HEK293 (cell line): ENCODE measurements at regions not wholly inside any gene's neighbourhood (a gene's known extent, or its start where the extent isn't known, plus 50 kb on each side); places are given as distances from the start of the nearest gene placed in this dataset.
A peak's percentile ranks its signal among the peaks of the same experiment; 100 is the strongest.

ENCODE experiments used
- CTCF ChIA-PET: fragments of 350-600 bp; formaldehyde crosslinking; extraction: SDS; loops from one replicate; lab custom pipeline; 2021; ENCODE audit warnings: antibody characterized with exemption; lab: Yijun Ruan, JAX
- POLR2A ChIA-PET: fragments of 300-600 bp; formaldehyde crosslinking; extraction: SDS; loops from one replicate; lab custom pipeline; 2020; ENCODE audit warnings: antibody characterized with exemption, inconsistent platforms; lab: Yijun Ruan, JAX
- H3K27ac ChIP-seq: fragments of 200-500 bp; sonication (Bioruptor generic); 2 replicates; pipeline ENCODE4 v1.5.1; 2014; ENCODE audit warnings: low read depth, low read length, control low read depth, inconsistent platforms; ENCODE audit errors: extremely low read depth
- H3K36me3 ChIP-seq, 2 experiments: fragments of 200-500 bp in 1 of 2; sonication (Bioruptor generic) in 1 of 2; 1 replicate in 1 of 2; 2 replicates in 1 of 2; pipeline ENCODE4 v1.5.1; 2014 to 2017; ENCODE audit warnings: inconsistent platforms in 2 of 2, low read length in 2 of 2; ENCODE audit not compliant: control insufficient read depth in 2 of 2, insufficient read depth in 1 of 2
- H3K4me1 ChIP-seq: fragments of 200-500 bp; sonication (Bioruptor generic); 2 replicates; pipeline ENCODE4 v1.5.1; 2014; ENCODE audit warnings: mild to moderate bottlenecking, low read length, inconsistent platforms; ENCODE audit not compliant: control insufficient read depth, insufficient read depth
- H3K4me3 ChIP-seq: 2 replicates; pipeline ENCODE4 v1.5.1; 2011; ENCODE audit warnings: low read depth, mild to moderate bottlenecking, control low read depth, low read length, moderate library complexity
- H3K9me3 ChIP-seq: fragments of 200-500 bp; sonication (Bioruptor generic); 2 replicates; pipeline ENCODE4 v1.5.1; 2014; ENCODE audit warnings: low read depth, low read length, inconsistent platforms; ENCODE audit not compliant: control insufficient read depth, insufficient read depth
- ATF2 ChIP-seq: fragments of 450-650 bp; formaldehyde crosslinking; IDR thresholded peaks from 2 replicates; pipeline ENCODE4 v1.5.1; 2016; ENCODE audit warnings: missing biosample characterization, missing genetic modification characterization, low read depth
- KLF1 ChIP-seq: fragments of 450-650 bp; formaldehyde crosslinking; IDR thresholded peaks from 2 replicates; pipeline ENCODE4 v1.5.1; 2016; ENCODE audit warnings: missing biosample characterization, missing genetic modification characterization
- KLF8 ChIP-seq: fragments of 450-650 bp; formaldehyde crosslinking; IDR thresholded peaks from 2 replicates; pipeline ENCODE4 v1.5.1; 2016; ENCODE audit warnings: missing biosample characterization, missing genetic modification characterization
- RBAK ChIP-seq: fragments of 450-650 bp; formaldehyde crosslinking; IDR thresholded peaks from 2 replicates; pipeline ENCODE4 v1.5.1; 2016; ENCODE audit warnings: missing biosample characterization, missing genetic modification characterization
- ZBTB6 ChIP-seq: fragments of 450-650 bp; formaldehyde crosslinking; IDR thresholded peaks from 2 replicates; pipeline ENCODE4 v1.5.1; 2017; ENCODE audit warnings: missing biosample characterization, missing genetic modification characterization
- ZFHX2 ChIP-seq: fragments of 450-650 bp; formaldehyde crosslinking; conservative IDR thresholded peaks from 2 replicates; pipeline ENCODE4 v1.5.1; 2016; ENCODE audit warnings: missing biosample characterization, missing genetic modification characterization
- ZFP69B ChIP-seq: fragments of 450-650 bp; formaldehyde crosslinking; IDR thresholded peaks from 2 replicates; pipeline ENCODE4 v1.5.1; 2016; ENCODE audit warnings: missing biosample characterization, missing genetic modification characterization
- ZNF140 ChIP-seq: fragments of 450-650 bp; formaldehyde crosslinking; IDR thresholded peaks from 2 replicates; pipeline ENCODE4 v1.5.1; 2016; ENCODE audit warnings: missing biosample characterization, missing genetic modification characterization
- ZNF184 ChIP-seq: fragments of 450-650 bp; IDR thresholded peaks from 2 replicates; pipeline ENCODE4 v1.5.1; 2018; ENCODE audit warnings: missing biosample characterization, mild to moderate bottlenecking, missing genetic modification characterization
- ZNF514 ChIP-seq: fragments of 450-650 bp; formaldehyde crosslinking; IDR thresholded peaks from 2 replicates; pipeline ENCODE4 v1.5.1; 2016; ENCODE audit warnings: missing biosample characterization, missing genetic modification characterization
- ZNF529 ChIP-seq: fragments of 450-650 bp; formaldehyde crosslinking; IDR thresholded peaks from 2 replicates; pipeline ENCODE4 v1.5.1; 2017; ENCODE audit warnings: missing genetic modification characterization, missing biosample characterization; ENCODE audit not compliant: insufficient replicate concordance
- ZNF548 ChIP-seq: fragments of 450-650 bp; formaldehyde crosslinking; IDR thresholded peaks from 2 replicates; pipeline ENCODE4 v1.5.1; 2016; ENCODE audit warnings: missing biosample characterization, missing genetic modification characterization
- ZNF837 ChIP-seq: fragments of 450-650 bp; formaldehyde crosslinking; IDR thresholded peaks from 2 replicates; pipeline ENCODE4 v1.5.1; 2016; ENCODE audit warnings: missing biosample characterization, missing genetic modification characterization
- TF ChIP-seq, protein P1 (sequence below): fragments of 450-650 bp; formaldehyde crosslinking; IDR thresholded peaks from 2 replicates; pipeline ENCODE4 v1.5.1; 2017; ENCODE audit warnings: missing biosample characterization, missing genetic modification characterization
- TF ChIP-seq, protein P2 (sequence below): fragments of 450-650 bp; IDR thresholded peaks from 2 replicates; pipeline ENCODE4 v1.5.1; 2018; ENCODE audit warnings: missing biosample characterization, missing genetic modification characterization
- TF ChIP-seq, protein P3 (sequence below): fragments of 450-650 bp; formaldehyde crosslinking; IDR thresholded peaks from 2 replicates; pipeline ENCODE4; 2016; ENCODE audit warnings: missing biosample characterization, missing genetic modification characterization
- TF ChIP-seq, protein P4 (sequence below): sonication (generic); formaldehyde crosslinking; IDR thresholded peaks from 2 replicates; pipeline ENCODE4 v1.8.1; 2022; ENCODE audit warnings: mild to moderate bottlenecking, moderate library complexity, missing genetic modification reagents

GRCh38 chr20:48162621-48163020 lies 377.3 kb upstream of the SULF2 start:
- H3K9me3 ChIP-seq = no peaks in the 10 kb centered on the region
- H3K36me3 ChIP-seq = no peaks in the 10 kb centered on the region
- no peak overlapping the region for H3K4me3 ChIP-seq
- no peaks in the 10 kb centered on the region for H3K4me1 ChIP-seq
- no peak for TF ChIP-seq ZNF184 (tag by site-specific recombination)
- TF ChIP-seq ATF2 (tag by site-specific recombination) = no peak
- no peak for TF ChIP-seq ZFP69B (tag by site-specific recombination)
- TF ChIP-seq, protein P1, sequence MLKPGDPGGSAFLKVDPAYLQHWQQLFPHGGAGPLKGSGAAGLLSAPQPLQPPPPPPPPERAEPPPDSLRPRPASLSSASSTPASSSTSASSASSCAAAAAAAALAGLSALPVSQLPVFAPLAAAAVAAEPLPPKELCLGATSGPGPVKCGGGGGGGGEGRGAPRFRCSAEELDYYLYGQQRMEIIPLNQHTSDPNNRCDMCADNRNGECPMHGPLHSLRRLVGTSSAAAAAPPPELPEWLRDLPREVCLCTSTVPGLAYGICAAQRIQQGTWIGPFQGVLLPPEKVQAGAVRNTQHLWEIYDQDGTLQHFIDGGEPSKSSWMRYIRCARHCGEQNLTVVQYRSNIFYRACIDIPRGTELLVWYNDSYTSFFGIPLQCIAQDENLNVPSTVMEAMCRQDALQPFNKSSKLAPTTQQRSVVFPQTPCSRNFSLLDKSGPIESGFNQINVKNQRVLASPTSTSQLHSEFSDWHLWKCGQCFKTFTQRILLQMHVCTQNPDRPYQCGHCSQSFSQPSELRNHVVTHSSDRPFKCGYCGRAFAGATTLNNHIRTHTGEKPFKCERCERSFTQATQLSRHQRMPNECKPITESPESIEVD (tag by site-specific recombination) = no peak
- TF ChIP-seq ZFHX2 (tag by site-specific recombination) = no peak
- TF ChIP-seq, protein P2, sequence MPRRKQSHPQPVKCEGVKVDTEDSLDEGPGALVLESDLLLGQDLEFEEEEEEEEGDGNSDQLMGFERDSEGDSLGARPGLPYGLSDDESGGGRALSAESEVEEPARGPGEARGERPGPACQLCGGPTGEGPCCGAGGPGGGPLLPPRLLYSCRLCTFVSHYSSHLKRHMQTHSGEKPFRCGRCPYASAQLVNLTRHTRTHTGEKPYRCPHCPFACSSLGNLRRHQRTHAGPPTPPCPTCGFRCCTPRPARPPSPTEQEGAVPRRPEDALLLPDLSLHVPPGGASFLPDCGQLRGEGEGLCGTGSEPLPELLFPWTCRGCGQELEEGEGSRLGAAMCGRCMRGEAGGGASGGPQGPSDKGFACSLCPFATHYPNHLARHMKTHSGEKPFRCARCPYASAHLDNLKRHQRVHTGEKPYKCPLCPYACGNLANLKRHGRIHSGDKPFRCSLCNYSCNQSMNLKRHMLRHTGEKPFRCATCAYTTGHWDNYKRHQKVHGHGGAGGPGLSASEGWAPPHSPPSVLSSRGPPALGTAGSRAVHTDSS = no peak
- TF ChIP-seq KLF1 (tag by site-specific recombination) = no peak
- no peak for TF ChIP-seq RBAK (tag by site-specific recombination)
- no peak for TF ChIP-seq ZNF529 (tag by site-specific recombination)
- no peak for TF ChIP-seq KLF8 (tag by site-specific recombination)
- TF ChIP-seq ZNF837 (tag by site-specific recombination) = no peak
- TF ChIP-seq, all 188 proteins: peak for 0
- ChIA-PET POLR2A (no interaction called here), CTCF (no interaction called here)
- no peak overlapping the region for H3K27ac ChIP-seq

DNA sequence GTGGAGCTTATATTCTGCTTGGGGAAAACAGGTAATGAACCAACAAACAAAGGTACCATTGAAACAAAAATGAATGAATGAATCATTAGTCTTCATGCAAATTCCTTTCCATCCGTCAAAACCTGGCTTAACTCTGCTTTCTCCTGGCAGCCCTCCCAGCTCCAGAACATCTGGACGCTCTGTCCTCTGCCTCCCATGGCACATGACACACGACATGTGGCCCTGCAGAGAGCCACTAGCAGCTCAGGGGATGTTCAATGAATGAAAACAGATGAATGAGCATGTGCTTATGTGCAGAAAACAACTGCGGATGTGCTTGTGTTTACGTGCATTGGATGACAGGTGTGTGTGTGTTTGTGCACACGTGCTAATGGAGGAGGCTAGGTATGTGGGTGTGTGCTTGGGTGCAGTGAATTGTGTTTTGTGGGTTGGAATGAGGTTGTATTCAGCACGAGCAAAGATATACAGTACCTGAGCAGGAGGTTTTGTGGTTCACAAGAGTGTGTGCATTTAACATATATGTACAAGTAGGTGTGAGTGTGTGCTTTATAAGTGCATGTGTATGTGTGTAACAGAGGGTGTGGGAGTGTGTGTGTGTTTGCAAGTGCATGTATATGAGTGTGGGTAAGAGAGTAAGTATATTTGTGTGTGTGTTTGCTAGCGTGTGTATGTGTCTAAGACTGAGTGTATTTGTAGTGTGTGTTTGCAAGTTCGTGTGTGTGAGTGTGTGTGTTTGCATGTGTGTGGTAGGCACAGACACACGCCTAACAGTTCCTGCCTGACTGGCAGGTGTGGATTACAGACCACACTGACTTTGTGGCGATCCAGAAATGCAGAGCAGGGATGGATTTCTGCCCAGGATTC lies 374.1 kb upstream of the SULF2 start:
- H3K4me1 ChIP-seq = no peaks in the 10 kb centered on the region
- ChIA-PET CTCF (no interaction called here), POLR2A (no interaction called here)
- H3K27ac ChIP-seq = no peak overlapping the region
- TF ChIP-seq ZBTB6 (no peak), ZNF184 (tag by site-specific recombination) (no peak), ZNF514 (tag by site-specific recombination) (no peak), ZNF140 (tag by site-specific recombination) (no peak), ZFHX2 (tag by site-specific recombination) (peak; percentile 17; the same call in 1 of the 2 replicates), ZNF548 (no peak)
- TF ChIP-seq, protein P3, sequence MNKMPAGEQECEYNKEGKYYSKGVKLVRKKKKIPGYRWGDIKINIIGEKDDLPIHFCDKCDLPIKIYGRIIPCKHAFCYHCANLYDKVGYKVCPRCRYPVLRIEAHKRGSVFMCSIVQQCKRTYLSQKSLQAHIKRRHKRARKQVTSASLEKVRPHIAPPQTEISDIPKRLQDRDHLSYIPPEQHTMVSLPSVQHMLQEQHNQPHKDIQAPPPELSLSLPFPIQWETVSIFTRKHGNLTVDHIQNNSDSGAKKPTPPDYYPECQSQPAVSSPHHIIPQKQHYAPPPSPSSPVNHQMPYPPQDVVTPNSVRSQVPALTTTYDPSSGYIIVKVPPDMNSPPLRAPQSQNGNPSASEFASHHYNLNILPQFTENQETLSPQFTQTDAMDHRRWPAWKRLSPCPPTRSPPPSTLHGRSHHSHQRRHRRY (tag by site-specific recombination) = no peak
- TF ChIP-seq, protein P4, sequence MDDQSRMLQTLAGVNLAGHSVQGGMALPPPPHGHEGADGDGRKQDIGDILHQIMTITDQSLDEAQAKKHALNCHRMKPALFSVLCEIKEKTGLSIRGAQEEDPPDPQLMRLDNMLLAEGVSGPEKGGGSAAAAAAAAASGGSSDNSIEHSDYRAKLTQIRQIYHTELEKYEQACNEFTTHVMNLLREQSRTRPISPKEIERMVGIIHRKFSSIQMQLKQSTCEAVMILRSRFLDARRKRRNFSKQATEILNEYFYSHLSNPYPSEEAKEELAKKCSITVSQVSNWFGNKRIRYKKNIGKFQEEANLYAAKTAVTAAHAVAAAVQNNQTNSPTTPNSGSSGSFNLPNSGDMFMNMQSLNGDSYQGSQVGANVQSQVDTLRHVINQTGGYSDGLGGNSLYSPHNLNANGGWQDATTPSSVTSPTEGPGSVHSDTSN (CRISPR knock-in tag) = no peak
- H3K9me3 ChIP-seq = no peaks in the 10 kb centered on the region
- H3K36me3 ChIP-seq = no peaks in the 10 kb centered on the region
- H3K4me3 ChIP-seq = no peak overlapping the region
